RWPE2 (cell line): ENCODE measurements at regions not wholly inside any gene's neighbourhood (a gene's known extent, or its start where the extent isn't known, plus 50 kb on each side); places are given as distances from the start of the nearest gene placed in this dataset.

Experiments used
- ATAC-seq: fragments of 200-7000 bp; cut with Tn5 transposase; 3 replicates; pipeline ENCODE4 v1.9.1; 2021; ENCODE audit warnings: low read depth
- DNase-seq: peaks from one replicate; pipeline ENCODE4 v3.0.0-alpha.2; 2020; ENCODE audit warnings: low spot score
- H3K27ac ChIP-seq: fragments of 450-650 bp; 2 replicates; pipeline ENCODE4 v1.5.1; 2017; ENCODE audit warnings: mild to moderate bottlenecking; ENCODE audit not compliant: poor library complexity, severe bottlenecking
- H3K27me3 ChIP-seq: fragments of 250-450 bp; sonication (Bioruptor Pico); 2 replicates; pipeline ENCODE4 v1.5.1; 2021; ENCODE audit warnings: mild to moderate bottlenecking, moderate library complexity; ENCODE audit not compliant: insufficient read depth, poor library complexity, severe bottlenecking
- H3K36me3 ChIP-seq: fragments of 250-450 bp; sonication (Bioruptor Pico); 2 replicates; pipeline ENCODE4 v1.5.1; 2020; ENCODE audit warnings: low read depth, mild to moderate bottlenecking, moderate library complexity
- H3K4me1 ChIP-seq: fragments of 250-450 bp; sonication (Bioruptor Pico); 2 replicates; pipeline ENCODE4 v1.5.1; 2021; ENCODE audit warnings: mild to moderate bottlenecking, moderate library complexity; ENCODE audit not compliant: insufficient read depth, poor library complexity, severe bottlenecking
- H3K4me3 ChIP-seq: fragments of 250-450 bp; sonication (Bioruptor Pico); 2 replicates; pipeline ENCODE4 v1.5.1; 2021; ENCODE audit warnings: mild to moderate bottlenecking, moderate library complexity; ENCODE audit not compliant: severe bottlenecking
- H3K9me3 ChIP-seq: fragments of 250-450 bp; sonication (Bioruptor Pico); 2 replicates; pipeline ENCODE4 v1.5.1; 2021; ENCODE audit warnings: mild to moderate bottlenecking, moderate library complexity; ENCODE audit not compliant: severe bottlenecking
- CTCF ChIP-seq: fragments of 450-650 bp; IDR thresholded peaks from one replicate; pipeline ENCODE4 v1.5.1; 2017; ENCODE audit warnings: mild to moderate bottlenecking, moderate library complexity; ENCODE audit not compliant: poor library complexity, severe bottlenecking

GRCh38 chr12:98174428-98174809 lies 341.0 kb upstream of the TMPO start:
- TF ChIP-seq CTCF = no peak
- H3K9me3 ChIP-seq = no peaks in the 10 kb centered on the region
- no peak overlapping the region for H3K4me3 ChIP-seq
- no peaks in the 10 kb centered on the region for H3K4me1 ChIP-seq
- H3K27me3 ChIP-seq = peaks cover 3% of the 10 kb centered on the region
- DNase-seq = no peak
- H3K36me3 ChIP-seq = no peaks in the 10 kb centered on the region
- H3K27ac ChIP-seq = no peak overlapping the region
- no peak for ATAC-seq

GRCh38 chr12:98178126-98178525 lies 337.3 kb upstream of the TMPO start:
- no peak for TF ChIP-seq CTCF
- no peak for DNase-seq
- Histone ChIP-seq H3K4me1 (no peaks in the 10 kb centered on the region), H3K4me3 (no peak overlapping the region), H3K9me3 (no peaks in the 10 kb centered on the region), H3K27me3 (peaks cover 3% of the 10 kb centered on the region), H3K27ac (no peak overlapping the region), H3K36me3 (no peaks in the 10 kb centered on the region)
- ATAC-seq = no peak

- H3K36me3 ChIP-seq = no peaks in the 10 kb centered on the region
- ATAC-seq = no peak
- DNase-seq = no peak
These were observed 336.2 kb upstream of the TMPO start for GRCh38 chr12:98179151-98179550.

GRCh38 chr12:98180603-98181002 lies 334.8 kb upstream of the TMPO start:
- Histone ChIP-seq H3K27me3 (peaks cover 3% of the 10 kb centered on the region), H3K27ac (no peak overlapping the region), H3K36me3 (no peaks in the 10 kb centered on the region), H3K4me3 (no peak overlapping the region), H3K9me3 (no peaks in the 10 kb centered on the region), H3K4me1 (no peaks in the 10 kb centered on the region)
- no peak for TF ChIP-seq CTCF
- ATAC-seq (no peak), DNase-seq (no peak)

More at GRCh38 chr12:98179151-98179550, 336.2 kb upstream of the TMPO start:
- H3K27ac ChIP-seq = no peak overlapping the region
- no peak overlapping the region for H3K4me3 ChIP-seq
- peaks cover 3% of the 10 kb centered on the region for H3K27me3 ChIP-seq
- TF ChIP-seq CTCF = no peak
- H3K9me3 ChIP-seq = no peaks in the 10 kb centered on the region
- H3K4me1 ChIP-seq = no peaks in the 10 kb centered on the region

GRCh38 chr12:98182821-98183220 lies 332.6 kb upstream of the TMPO start:
- DNase-seq = no peak
- H3K4me1 ChIP-seq = no peaks in the 10 kb centered on the region
- no peaks in the 10 kb centered on the region for H3K9me3 ChIP-seq
- no peak for TF ChIP-seq CTCF
- no peaks in the 10 kb centered on the region for H3K36me3 ChIP-seq
- H3K27me3 ChIP-seq = no peaks in the 10 kb centered on the region
- ATAC-seq = no peak
- H3K4me3 ChIP-seq = no peak overlapping the region
- H3K27ac ChIP-seq = no peak overlapping the region
